GM18907 (cell line): ENCODE measurements at regions not wholly inside any gene's neighbourhood (a gene's known extent, or its start where the extent isn't known, plus 50 kb on each side); places are given as distances from the start of the nearest gene placed in this dataset.
"Not testable (repeated sequence)": the region's sequence is repeated elsewhere in the genome, so short reads cannot be mapped to it uniquely, and the experiment has no call there.

Source experiments
- ATAC-seq: cut with Tn5 transposase; IDR thresholded peaks from one replicate; pipeline ENCODE4 v1.9.1; 2021; ENCODE audit warnings: mild to moderate bottlenecking, moderate library complexity; ENCODE audit not compliant: unreplicated experiment

DNA sequence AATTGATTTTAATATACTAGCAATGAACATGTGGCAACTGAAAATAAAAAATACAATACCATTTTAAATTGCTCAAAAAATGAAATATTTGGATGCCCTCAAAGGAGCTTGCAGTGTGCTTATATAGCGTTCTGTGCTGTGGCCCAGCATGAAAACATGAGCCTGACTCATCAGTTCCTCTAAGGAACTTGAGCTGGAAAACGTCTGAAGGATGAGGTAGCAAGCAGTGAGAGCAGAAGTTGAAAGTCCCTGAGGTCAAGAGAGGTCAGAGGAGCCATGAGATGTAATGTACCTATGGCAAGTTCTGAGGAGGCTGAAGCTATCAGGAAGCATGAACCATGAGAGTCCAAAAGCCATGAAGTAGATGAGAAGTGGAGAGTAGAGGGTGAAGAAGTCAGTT, 59.7 kb downstream of the HMGB3 start:
- ATAC-seq, result no peak

DNA sequence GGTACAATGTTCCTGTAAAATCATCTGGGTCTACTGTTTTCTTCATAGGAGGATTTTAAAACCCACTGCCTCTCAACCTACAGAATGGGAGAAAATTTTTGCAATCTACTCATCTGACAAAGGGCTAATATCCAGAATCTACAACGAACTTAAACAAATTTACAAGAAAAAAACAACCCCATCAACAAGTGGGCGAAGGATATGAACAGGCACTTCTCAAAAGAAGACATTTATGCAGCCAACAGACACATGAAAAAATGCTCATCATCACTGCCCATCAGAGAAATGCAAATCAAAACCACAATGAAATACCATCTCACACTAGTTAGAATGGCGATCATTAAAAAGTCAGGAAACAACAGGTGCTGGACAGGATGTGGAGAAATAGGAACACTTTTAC, 83.2 kb downstream of the HMGB3 start:
- ATAC-seq, result not testable (repeated sequence)

DNA sequence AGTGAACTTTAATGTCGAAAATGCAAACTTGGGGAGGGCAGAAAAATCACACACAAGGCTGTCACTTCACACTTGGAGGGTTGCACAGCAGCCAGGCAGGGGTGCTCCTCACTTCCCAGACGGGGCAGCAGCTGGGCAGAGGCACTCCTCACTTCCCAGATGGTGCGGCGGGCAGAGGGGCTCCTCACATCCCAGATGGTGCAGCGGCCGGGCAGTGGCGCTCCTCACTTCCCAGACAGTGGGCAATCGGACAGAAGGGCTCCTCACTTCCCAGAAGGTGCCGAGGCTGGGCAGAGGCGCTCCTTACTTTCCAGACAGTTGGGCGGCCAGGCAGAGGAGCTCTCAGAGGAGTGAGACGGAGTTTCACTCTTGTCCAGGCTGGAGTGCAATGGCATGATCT, 90.6 kb downstream of the HMGB3 start:
- no peak for ATAC-seq

DNA sequence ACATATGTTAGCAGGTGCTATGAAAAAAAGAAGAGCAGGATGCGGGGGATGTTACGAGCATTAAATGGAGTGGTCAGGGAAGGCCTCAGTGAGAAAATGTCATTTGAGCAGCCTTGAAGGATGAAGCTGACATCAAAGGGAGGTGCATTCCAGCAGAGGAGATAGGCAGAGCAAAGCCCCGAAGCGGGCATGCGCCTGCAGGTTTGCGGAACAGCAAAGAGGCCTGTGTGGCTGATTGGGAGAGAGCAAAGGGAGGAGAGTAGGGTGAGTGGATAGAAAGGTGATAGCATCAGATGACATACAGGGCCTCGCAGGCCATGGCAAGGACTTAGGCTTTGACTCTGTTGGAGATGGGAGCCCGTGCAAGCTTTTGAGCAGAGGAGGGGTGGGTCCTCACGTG, 95.4 kb upstream of the GPR50 start:
- no peak for ATAC-seq

DNA sequence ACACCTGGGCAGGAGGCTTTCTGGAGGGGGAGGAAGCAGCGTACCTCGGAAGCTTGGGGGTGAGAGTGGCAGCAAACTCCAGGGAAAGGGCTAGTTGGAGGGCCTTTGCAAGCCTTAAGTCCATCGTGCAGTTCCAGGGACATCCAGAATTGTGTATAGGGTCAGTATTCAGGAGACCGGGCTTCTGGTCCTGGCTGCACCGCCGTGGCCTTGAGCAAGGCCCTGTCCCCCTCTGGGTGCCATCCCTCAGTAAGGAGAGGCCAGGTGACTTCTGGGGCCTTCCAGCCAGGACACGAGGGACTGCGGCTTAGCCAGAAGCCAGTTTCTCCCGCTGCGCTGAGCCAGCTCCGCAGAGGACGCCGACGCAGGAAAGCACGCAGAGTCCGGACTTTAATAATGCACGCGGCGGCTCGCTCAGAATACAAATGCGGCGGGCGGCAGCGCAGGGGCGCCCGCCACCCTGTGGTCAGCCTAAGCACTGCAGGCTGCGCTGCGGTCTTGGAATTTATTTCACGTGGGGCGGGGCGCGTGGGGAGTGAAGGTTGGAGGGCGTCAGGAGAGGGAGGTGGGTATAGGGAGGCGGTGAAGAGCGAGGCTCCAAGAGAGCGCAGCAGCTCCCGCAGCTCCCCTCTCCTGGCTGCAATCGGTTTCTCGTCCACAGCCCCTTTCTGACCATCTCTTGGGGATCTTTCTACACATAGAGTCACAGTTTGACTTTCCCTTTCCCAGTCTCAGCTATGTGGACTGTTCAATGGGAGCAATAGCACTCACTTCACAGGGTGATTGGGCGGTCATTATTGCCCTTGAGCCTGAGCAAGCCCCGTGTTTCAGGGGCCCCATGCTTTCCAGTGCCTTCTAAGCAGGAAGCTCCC, 94.1 kb upstream of the GPR50 start:
- peak; percentile 93 for ATAC-seq

DNA sequence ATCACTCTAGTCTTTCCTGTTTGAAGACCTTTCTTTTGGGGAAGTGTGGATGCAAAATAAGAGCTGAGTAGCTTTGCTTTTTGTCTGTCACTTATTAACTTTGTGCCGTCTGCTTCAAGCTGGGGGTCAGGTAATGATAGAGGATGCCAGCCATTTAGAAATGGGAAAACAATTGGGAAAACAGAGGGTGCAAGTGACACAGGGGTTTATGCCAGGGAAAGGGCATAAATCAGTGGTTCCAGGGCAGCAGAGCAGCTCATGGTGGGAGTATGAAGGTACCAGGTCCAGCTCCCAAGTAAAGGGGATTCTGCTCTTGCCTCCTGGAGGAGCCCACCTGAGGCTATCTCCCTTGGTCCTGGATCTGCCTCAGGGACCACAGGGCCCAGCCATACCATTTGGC, 91.9 kb upstream of the GPR50 start:
- ATAC-seq, result no peak

DNA sequence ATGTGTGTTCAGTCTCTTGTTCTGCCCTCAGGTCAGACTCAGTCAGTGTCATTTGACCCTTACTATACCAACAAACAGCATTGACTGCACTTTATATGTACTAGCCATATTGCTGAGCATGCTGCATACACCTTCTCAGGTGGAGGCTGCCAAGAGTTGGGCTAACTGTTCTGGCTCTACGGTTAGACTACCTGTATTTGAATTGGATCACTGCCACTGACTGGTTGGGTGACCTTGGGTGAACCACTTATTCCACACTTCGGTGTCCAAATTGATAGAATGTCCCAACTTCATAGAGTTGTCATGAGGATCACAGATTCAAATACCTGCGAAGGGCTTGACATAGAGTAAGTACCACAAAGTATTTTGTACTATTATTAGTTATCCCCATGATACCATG, 91.2 kb upstream of the GPR50 start:
- no peak for ATAC-seq

DNA sequence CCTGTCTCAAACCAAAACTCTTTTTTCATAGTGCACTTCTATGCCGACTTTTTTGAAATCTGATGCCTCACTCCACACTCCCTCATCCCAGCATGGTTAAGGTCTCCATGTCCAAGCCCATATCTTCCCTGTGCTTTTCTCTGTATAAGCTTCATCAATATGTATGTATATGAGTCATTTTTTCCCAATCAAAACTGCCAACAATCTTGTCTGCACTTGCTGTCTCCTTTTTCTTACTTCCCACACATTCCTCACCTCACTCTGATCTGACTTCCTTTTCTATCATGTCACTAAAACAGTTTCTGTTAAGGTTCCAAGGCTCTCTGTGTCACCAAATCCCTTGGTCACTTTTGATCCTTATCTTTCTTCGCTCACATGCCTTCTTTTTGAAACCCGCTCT, 88.2 kb upstream of the GPR50 start:
- ATAC-seq, result no peak

DNA sequence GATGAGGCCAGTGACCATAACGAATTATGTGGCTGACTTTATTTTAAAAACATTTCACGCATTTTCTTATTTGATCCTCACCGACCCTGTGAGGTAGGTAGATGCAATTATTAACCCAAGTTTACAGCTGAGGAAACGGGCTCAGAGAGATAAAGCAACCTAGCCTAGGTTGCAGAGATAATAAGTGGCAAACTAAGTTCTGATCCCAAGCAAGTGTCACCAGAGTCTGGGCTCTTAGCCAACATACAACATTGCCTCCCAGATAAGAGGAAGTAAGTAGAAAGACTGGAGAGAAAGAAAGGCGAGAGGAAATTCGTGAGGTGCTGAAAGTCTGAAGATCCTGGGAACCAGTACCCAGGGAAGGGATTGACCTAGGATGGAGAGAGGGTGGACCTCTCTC, 77.4 kb upstream of the GPR50 start:
- no peak for ATAC-seq

DNA sequence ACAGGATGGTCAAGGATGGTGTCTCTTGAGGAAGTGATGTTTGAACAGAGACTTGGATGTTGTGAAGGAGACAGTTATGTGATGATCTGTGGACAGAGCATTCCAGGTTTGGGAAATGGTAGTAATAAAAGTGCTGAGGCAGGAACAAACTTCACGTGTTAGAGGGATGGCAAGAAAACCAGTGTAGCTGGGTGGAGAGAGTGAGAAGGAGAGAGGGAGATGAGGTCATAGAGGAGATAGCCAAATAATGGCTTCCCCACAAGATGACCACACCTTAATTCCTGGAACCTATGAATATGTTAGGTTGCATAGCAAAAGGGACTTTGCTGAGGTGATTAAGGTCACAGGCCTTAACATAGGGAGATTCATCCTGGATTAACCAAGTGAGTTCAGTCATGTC, 75.6 kb upstream of the GPR50 start:
- ATAC-seq, result no peak

DNA sequence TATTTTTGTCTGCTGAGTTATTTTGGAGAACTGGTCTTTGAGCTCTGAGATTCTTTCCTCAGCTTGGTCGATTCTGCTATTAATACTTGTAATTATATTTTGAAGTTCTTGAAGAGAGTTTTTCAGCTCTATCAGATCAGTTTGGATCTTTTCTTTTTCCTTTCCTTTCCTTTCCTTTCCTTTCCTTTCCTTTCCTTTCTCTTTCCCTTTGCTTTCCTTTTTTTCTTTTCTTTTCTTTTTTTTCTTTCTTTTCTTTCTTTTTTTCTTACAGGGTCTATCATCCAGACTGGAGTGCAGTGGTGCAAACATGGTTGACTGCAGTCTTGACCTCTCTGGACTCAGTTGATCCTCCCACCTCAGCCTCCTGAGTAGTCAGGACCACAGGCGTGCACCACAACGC, 63.2 kb upstream of the GPR50 start:
- ATAC-seq, result not testable (repeated sequence)
